T-helper 2 cell (primary cell): ENCODE measurements at regions not wholly inside any gene's neighbourhood (a gene's known extent, or its start where the extent isn't known, plus 50 kb on each side); places are given as distances from the start of the nearest gene placed in this dataset.
A peak's percentile ranks its signal among the peaks of the same experiment; 100 is the strongest.

Experiments
- DNase-seq, 5 experiments: peaks; one replicate each; pipeline versions ENCODE4 v3.0.0 to v3.0.0-alpha.2; 2012 to 2022

- no peak for DNase-seq
Observed at GRCh38 chr13:95352486-95352885, 51.2 kb upstream of the ABCC4 start.

DNA sequence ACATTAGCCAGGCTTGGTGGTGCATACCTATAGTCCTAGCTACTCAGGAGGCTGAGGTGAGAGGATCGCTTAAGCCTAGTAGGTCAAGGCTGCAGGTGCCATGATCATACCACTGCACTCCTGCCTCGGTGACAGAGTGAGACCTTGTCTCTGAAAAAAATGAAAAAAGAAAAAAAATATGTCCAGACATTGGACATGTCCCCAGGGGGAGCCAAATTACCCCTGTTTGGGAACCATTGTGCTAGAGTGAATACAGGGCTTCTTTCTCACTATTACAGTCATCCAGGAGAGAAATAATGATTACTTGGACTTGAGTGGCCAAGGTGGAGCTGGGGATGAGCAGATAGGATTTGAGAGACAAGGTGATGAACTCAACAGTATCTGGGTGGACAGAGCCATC lies 52.9 kb upstream of the ABCC4 start:
- DNase-seq = no peak

GRCh38 chr13:95354680-95355487 lies 53.6 kb upstream of the ABCC4 start:
- no peak for DNase-seq

DNA sequence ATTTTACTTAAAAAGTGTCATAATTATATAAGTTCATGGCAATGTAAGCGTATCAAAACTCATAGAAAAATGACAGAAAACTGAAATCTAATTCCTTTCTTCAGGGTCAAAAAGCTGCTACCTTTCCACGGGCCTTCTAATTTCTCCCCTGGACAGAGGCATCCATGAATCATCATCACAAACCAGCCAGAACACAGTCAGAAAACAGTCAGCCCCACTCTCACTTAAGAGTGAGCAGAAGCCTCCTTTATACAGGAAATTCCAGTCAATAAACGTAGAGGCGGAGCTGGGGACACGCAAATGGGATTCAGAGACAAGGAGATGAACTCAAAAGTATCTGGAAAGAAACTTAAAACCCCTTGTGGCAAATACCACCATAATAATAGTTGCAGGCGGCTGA lies 54.2 kb upstream of the ABCC4 start:
- no peak for DNase-seq

DNA sequence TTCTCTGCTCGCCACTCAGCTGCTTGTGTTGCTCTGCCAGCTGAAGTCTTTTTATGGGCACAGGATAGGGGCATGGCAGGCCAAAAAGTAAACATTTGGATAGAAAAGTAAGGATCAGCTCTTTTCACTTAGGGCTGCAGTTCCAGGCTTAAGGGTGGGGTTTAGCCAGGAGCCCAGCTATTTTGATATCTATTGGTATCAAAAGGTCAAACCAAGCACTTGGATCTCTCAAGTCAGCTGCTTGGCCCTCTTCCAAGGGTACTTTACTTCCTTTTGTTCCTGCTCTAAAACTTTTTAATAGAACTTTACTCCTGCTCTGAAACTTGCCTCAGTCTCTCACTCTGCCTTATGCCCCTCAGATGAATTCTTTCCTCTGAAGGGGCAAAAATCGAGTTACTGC lies 55.7 kb upstream of the ABCC4 start:
- no peak for DNase-seq

DNA sequence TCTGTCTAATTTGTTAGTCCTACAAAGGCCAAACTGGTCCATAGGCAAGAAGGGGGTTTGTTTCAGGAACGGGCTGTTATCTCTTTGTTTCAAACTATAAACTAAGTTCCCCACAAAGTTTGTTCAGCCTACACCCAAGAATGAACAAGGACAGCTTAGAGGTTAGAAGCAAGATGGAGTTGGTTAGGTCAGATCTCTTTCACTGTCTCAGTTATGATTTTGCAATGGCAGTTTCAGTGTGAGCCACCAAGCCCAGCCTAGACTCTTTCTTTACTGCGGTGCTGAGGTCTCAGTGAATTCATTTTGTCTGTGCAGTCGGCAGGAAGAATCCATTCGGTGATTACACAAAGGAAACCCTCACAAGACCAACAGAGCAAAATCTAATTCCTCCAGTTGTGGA lies 56.6 kb upstream of the ABCC4 start:
- DNase-seq = peak in 1 of 5 experiments; percentile 3

- no peak for DNase-seq
Observed at GRCh38 chr13:95360052-95360451, 58.8 kb upstream of the ABCC4 start.

- DNase-seq = no peak
Observed at GRCh38 chr13:95360464-95361097, 59.3 kb upstream of the ABCC4 start.

DNA sequence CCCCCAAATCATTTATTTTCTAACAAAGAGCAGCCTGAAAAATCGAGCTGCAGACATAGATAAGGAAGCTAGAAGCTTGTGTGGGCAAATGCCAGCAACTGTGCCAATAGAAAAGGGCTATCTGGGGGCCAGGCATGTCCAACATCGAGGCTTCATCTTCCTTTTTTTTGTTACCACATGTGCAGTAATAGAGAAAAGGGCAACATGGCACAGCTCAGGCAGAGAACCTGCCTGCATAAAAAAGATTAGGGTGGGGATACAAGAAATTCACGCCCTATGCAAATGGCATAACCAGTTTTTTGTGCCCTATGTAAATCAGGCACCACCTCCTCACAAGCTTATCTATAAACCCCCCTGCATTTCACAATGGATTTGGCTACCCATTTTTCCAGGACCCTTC lies 60.4 kb upstream of the ABCC4 start:
- no peak for DNase-seq

- DNase-seq = no peak
Observed at GRCh38 chr13:95362666-95363065, 61.4 kb upstream of the ABCC4 start.

DNA sequence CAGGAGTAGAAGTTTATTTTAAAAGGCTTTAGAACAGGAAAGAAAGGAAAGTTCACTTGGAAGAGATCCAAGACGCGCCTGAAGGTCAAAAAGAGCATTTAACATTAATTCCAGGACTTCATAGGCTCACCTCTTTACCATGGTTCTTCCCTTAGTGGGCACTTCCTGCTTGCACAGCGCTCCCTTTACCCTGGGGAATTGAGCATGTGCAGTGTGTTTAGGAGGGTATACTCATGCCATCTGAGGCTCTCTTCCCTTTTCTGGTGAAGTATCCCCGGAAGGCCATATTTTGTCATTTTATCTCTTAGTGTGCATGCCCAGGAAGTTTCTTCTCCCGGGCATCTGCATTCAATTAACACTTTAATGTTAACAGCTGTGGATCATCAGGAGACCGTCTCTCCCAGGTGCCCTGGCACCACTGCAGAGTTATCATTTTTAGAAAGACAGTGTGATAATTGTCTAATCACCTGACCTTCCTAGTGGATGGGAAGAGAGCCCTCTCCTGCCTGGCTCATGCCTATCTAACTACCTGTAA lies 66.1 kb upstream of the ABCC4 start:
- DNase-seq = no peak

DNA sequence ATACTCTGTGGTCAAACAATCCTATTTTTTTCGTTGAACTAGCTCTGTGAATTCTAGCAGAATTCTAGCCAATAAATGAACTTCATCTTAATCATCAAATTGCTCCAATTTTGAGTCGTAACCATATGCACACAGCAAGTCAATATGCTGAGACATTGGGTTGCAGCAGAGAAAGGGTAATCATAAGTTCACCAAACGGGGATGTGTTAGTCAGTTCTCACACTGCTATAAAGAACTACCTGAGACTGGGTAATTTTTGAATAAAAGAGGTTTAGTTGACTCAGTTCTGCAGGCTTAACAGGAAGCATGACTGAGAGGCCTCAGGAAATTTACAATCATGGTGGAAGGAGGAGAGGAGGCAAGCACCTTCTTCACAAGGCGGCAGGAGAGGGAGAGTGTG lies 67.7 kb upstream of the ABCC4 start:
- no peak for DNase-seq

DNA sequence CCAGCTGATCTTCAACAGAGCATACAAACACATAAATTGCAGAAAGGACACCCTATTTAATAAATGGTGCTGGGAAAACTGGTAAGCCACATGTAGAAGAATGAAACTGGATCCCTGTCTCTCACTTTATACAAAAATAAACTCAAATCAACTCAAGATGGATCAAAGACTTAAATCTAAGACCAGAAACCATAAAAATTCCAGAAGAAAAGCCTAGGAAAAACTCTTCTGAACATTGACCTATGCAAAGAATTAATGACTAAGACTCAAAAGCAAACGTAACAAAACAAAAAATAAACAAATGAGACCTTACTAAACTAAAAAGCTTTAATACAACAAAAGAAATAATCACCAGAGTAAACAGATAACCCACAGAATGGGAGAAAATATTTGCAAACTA lies 74.5 kb upstream of the ABCC4 start:
- no peak for DNase-seq

GRCh38 chr13:95378603-95379002 lies 77.4 kb upstream of the ABCC4 start:
- no peak for DNase-seq

DNA sequence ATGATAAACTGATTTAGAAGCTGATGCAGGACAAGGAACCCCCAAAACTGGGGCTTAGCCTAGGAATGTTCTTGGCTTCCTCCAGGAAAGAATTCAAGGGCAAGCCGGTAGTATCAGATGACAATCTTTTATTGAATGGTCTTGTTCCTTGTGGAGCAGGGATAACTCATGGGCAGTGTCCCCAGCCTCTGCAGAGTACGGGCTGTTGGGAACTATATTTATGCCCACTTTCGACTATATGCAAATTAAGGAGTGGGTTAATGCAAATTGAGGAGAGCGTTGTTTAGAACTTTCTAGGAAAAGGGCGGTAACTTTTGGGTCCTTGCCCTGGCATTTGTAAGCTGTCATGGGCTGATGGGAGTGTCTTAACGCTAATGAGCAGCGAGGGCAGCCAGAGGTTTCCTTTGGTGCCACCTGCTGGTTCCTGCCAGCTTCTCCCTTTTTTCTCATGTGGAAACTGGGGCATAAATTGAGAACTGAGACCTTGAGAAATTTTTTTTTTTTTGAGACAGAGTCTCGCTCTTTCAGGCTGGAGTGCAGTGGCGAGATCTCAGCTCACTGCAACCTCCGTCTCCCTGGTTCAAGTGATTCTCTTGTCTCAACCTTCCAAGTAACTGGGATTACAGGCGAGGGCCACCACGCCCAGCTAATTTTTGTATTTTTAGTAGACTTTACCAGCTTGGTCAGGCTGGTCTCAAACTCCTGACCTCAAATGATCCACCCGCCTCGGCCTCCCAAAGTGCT lies 79.4 kb upstream of the ABCC4 start:
- peak; percentile 21 to 86 (median 42) for DNase-seq

DNA sequence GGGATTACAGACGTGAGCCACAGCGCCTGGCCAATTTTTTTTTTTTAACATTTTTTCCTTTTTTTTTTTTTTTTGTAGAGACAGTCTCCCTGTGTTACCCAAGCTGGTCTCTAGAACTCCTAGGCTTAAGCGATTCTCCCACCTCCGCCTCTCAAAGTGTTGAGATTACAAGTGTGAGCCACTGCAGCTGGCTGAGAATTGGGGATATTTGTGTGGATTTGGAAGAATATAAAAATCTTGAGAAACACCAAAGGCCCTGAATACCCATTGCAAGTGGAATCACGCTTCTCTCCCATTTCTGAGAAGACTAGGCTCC lies 79.9 kb upstream of the ABCC4 start:
- DNase-seq = no peak

DNA sequence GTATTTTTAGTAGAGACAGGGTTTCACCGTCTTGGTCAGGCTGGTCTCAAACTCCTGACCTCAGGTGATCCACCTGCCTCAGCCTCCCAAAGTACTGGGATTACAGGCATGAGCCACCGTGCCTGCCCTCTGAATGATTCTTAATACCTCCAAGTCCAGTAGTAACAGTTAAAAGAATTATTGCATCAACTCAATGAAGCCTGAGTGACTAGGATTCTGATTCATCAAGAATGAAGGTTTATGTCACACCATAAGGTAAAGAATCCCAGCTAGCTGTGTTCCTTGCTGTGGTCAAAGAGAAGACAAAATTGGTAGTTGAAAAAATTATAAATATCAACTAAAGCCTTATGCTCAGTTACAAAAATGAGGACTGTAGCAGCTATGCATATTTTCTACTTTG lies 81.2 kb upstream of the ABCC4 start:
- no peak for DNase-seq

GRCh38 chr13:95382916-95383315 lies 81.7 kb upstream of the ABCC4 start:
- no peak for DNase-seq

- no peak for DNase-seq
Observed at GRCh38 chr13:95385373-95385772, 84.1 kb upstream of the ABCC4 start.

- DNase-seq = no peak
Observed at GRCh38 chr13:95385798-95386197, 84.5 kb upstream of the ABCC4 start.

DNA sequence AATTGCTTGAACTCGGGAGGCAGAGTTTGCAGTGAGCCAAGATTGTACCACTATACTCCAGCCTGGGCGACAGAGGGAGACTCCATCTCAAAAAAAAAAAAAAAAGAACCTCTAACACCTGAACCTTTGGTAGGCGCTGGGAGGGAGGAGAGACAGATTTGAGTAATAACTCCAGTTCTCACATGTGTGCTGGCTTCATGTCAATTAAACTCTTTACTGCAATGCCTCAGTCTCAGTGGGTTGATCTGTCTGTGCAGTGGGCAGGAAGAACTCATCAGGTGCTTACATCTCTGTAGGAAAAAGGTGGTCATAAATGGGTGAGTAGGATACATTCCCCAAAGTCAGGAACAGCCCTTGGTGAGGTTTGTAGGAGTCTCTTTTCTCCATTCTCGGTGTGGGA lies 85.1 kb upstream of the ABCC4 start:
- DNase-seq = no peak

GRCh38 chr13:95387733-95388207 lies 86.5 kb upstream of the ABCC4 start:
- no peak for DNase-seq

- DNase-seq = no peak
Observed at GRCh38 chr13:95388420-95389079, 87.3 kb upstream of the ABCC4 start.
